Tibial nerve (tissue), 4 donors: ENCODE measurements at regions not wholly inside any gene's neighbourhood (a gene's known extent, or its start where the extent isn't known, plus 50 kb on each side); places are given as distances from the start of the nearest gene placed in this dataset.

ENCODE experiments used
- DNase-seq, 2 donors: peaks; one replicate each; pipeline ENCODE4 v3.0.0-alpha.2; 2019; ENCODE audit warnings: low spot score in 2 of 2
- H3K27ac ChIP-seq, 4 donors: fragments of 200-600 bp; sonication (generic) in 3 of 4; one replicate each; pipeline ENCODE4 v1.5.1; 2017 to 2019; ENCODE audit warnings: mild to moderate bottlenecking in 1 of 4
- H3K27me3 ChIP-seq, 2 donors: fragments of 200-600 bp; sonication (generic) in 1 of 2; one replicate each; pipeline versions ENCODE4 v1.5.1 to v1.6.0; 2017 to 2019
- H3K36me3 ChIP-seq, 3 donors: fragments of 200-600 bp; sonication (generic); one replicate each; pipeline ENCODE4 v1.5.1; 2018 to 2019
- H3K4me1 ChIP-seq, 4 donors: fragments of 200-600 bp; sonication (generic) in 3 of 4; one replicate each; pipeline ENCODE4 v1.5.1; 2017 to 2019
- H3K4me3 ChIP-seq, 4 donors: fragments of 200-600 bp; sonication (generic) in 3 of 4; one replicate each; pipeline ENCODE4 v1.5.1; 2017 to 2019; ENCODE audit warnings: mild to moderate bottlenecking in 1 of 4, moderate library complexity in 1 of 4
- H3K9me3 ChIP-seq, 4 donors: fragments of 200-600 bp; sonication (generic) in 3 of 4; one replicate each; pipeline ENCODE4 v1.5.1; 2017 to 2019
- EP300 ChIP-seq, 2 donors: sonication (generic); formaldehyde crosslinking; IDR thresholded peaks; one replicate each; pipeline ENCODE4 v1.6.1; 2017; ENCODE audit warnings: antibody characterized with exemption in 2 of 2, mild to moderate bottlenecking in 1 of 2
- POLR2A ChIP-seq, 2 donors: fragments of 450-650 bp; IDR thresholded peaks; one replicate each; pipeline ENCODE4 v1.6.1; 2017; ENCODE audit warnings: antibody characterized with exemption in 2 of 2, mild to moderate bottlenecking in 2 of 2, moderate library complexity in 2 of 2
- WGBS, 2 donors: methylation state at CpG; one replicate each; pipeline ENCODE4 v1.1.5; 2018; 5-methylcytosine and 5-hydroxymethylcytosine counted together
- TF ChIP-seq, protein P1 (sequence below), 5 experiments: fragments of 200-600 bp in 3 of 5; fragments of 450-650 bp in 2 of 5; sonication (generic) in 3 of 5; IDR thresholded peaks; one replicate each; pipeline ENCODE4 v1.5.1; 2016 to 2019; ENCODE audit warnings: antibody characterized with exemption in 5 of 5, mild to moderate bottlenecking in 3 of 5, moderate library complexity in 2 of 5

DNA sequence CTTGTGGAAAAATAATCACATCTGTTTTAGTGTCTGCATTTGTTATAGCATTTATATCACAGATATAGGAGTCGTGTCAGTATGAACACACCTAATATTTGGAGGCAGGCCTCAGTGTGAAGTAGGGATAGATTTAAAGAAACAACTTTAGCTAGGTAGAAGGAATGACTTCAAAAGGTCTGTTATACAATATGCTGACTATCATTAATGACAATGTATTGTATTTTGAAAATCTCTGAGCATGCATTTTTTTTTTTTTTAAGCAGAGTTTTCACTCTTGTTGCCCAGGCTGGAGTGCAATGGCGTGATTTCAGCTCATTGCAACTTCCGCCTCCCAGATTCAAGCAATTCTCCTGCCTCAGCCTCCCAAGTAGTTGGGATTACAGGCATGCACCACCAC is 248.3 kb downstream of the EN1 start:
- no peaks in the 10 kb centered on the region for H3K4me1 ChIP-seq
- TF ChIP-seq, protein P1, sequence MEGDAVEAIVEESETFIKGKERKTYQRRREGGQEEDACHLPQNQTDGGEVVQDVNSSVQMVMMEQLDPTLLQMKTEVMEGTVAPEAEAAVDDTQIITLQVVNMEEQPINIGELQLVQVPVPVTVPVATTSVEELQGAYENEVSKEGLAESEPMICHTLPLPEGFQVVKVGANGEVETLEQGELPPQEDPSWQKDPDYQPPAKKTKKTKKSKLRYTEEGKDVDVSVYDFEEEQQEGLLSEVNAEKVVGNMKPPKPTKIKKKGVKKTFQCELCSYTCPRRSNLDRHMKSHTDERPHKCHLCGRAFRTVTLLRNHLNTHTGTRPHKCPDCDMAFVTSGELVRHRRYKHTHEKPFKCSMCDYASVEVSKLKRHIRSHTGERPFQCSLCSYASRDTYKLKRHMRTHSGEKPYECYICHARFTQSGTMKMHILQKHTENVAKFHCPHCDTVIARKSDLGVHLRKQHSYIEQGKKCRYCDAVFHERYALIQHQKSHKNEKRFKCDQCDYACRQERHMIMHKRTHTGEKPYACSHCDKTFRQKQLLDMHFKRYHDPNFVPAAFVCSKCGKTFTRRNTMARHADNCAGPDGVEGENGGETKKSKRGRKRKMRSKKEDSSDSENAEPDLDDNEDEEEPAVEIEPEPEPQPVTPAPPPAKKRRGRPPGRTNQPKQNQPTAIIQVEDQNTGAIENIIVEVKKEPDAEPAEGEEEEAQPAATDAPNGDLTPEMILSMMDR (IDR thresholded peaks at IDR 0.05) = no peak
- TF ChIP-seq POLR2A (IDR thresholded peaks at IDR 0.05) (no peak), EP300 (IDR thresholded peaks at IDR 0.05) (no peak)
- H3K4me3 ChIP-seq = no peak overlapping the region
- peaks cover 0 to 7% (median 0%) of the 10 kb centered on the region in 4 donors for H3K9me3 ChIP-seq
- no peak overlapping the region for H3K27ac ChIP-seq
- WGBS, 2 donors = 82 to 85% methylated on average over 3 of the region's 3 CpGs
- no peak for DNase-seq
- H3K27me3 ChIP-seq = no peaks in the 10 kb centered on the region
- H3K36me3 ChIP-seq = no peaks in the 10 kb centered on the region

DNA sequence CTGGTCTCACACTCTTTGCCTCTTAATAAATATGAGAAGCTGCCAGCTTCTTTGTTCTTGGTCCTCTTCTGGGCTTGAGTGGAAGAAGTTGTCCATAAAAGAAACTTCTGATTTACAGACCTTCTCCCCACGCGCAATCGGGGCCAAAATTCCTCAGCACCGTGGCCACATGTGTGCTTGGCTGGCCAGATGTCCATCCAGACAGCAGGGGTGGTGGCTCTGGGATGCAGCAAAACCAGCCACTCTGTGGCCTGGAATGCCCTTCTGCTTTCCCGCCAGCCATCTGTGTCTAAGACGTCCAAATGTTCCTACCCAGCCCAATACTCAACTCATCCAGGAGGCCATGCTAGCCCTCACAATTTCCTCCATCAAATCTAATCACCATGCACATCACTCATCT is 250.8 kb downstream of the EN1 start:
- H3K27ac ChIP-seq = no peak overlapping the region
- no peaks in the 10 kb centered on the region for H3K36me3 ChIP-seq
- no peaks in the 10 kb centered on the region for H3K27me3 ChIP-seq
- TF ChIP-seq, protein P1 (IDR thresholded peaks at IDR 0.05) = no peak
- no peak for TF ChIP-seq EP300 (IDR thresholded peaks at IDR 0.05)
- no peak for TF ChIP-seq POLR2A (IDR thresholded peaks at IDR 0.05)
- DNase-seq = no peak
- H3K4me1 ChIP-seq = no peaks in the 10 kb centered on the region
- WGBS, 2 donors = 87 to 93% methylated on average over 6 of the region's 6 CpGs
- peaks cover 0 to 4% (median 0%) of the 10 kb centered on the region in 4 donors for H3K9me3 ChIP-seq
- H3K4me3 ChIP-seq = no peak overlapping the region

DNA sequence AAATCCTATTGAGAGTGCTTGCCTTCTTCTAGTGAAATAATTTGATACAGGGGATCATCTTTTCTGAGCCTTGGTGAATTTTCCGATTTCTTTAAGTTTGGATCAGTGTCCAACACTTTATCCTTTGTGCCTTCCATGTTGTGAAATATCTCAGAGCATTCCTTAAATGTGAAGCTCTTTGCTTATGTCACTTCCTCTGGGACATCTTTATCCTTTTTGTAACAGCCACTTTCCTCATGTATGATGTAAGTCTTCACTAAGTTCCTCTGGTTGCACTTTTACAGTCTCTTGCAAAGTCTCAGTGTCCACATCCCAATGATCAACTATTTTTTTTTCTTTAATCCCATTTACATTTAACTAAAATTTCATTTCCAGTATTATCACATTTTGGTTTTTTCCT is 254.2 kb downstream of the EN1 start:
- TF ChIP-seq POLR2A (IDR thresholded peaks at IDR 0.05) = no peak
- no peak for TF ChIP-seq EP300 (IDR thresholded peaks at IDR 0.05)
- TF ChIP-seq, protein P1 (IDR thresholded peaks at IDR 0.05) = no peak
- H3K27ac ChIP-seq = no peak overlapping the region
- no peaks in the 10 kb centered on the region for H3K4me1 ChIP-seq
- WGBS, 2 donors = 81 to 83% methylated on average over 1 of the region's 1 CpG
- no peak for DNase-seq
- H3K9me3 ChIP-seq = peaks cover 0 to 4% (median 0%) of the 10 kb centered on the region in 4 donors
- no peaks in the 10 kb centered on the region for H3K36me3 ChIP-seq
- no peak overlapping the region for H3K4me3 ChIP-seq
- no peaks in the 10 kb centered on the region for H3K27me3 ChIP-seq

DNA sequence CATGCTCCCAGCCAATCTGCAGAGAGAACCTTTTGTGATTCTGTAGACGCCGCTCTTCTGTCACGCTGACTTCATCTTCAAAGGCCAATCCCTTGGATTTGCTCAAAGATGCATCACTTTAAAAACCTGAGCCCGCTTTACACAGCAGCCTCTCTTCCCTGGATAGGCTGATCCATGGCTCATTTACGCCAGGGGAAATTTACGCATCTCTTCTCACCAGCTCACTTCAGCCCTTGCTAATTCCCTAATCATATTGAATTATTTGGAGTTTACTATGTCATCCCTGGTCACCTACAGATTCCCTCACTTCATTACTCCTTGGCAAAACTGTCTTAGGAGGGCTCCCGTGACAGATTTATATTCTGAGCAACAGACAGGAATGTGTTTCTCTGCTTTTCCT is 256.2 kb downstream of the EN1 start:
- no peaks in the 10 kb centered on the region for H3K27me3 ChIP-seq
- H3K4me3 ChIP-seq = no peak overlapping the region
- 75 to 78% methylated on average over 7 of the region's 7 CpGs for WGBS, 2 donors
- H3K36me3 ChIP-seq = no peaks in the 10 kb centered on the region
- H3K9me3 ChIP-seq = no peaks in the 10 kb centered on the region
- no peak for DNase-seq
- no peaks in the 10 kb centered on the region for H3K4me1 ChIP-seq
- TF ChIP-seq, protein P1 (IDR thresholded peaks at IDR 0.05) = no peak
- TF ChIP-seq POLR2A (IDR thresholded peaks at IDR 0.05) = no peak
- no peak for TF ChIP-seq EP300 (IDR thresholded peaks at IDR 0.05)
- H3K27ac ChIP-seq = no peak overlapping the region

DNA sequence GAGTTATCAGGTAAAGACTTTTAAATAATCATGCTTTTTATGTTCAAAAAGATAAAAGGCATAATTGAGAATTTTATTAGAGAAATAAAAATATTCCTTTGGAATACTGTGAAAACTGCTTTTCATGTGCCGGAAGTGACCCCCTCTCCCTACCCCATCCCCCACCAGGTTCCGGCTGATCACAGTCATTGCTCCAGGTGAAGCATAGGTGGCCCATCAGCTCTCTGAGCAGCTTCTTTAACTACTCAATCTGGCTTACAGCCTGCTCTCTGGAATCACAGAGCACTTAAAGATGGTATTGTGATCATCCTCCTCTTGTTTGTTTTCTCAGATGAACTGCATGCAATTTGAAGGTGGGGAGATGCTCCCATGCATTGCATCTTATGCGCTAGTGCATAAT is 257.7 kb downstream of the EN1 start:
- H3K4me3 ChIP-seq = no peak overlapping the region
- no peaks in the 10 kb centered on the region for H3K4me1 ChIP-seq
- H3K27me3 ChIP-seq = no peaks in the 10 kb centered on the region
- H3K36me3 ChIP-seq = no peaks in the 10 kb centered on the region
- no peak for DNase-seq
- no peak overlapping the region for H3K27ac ChIP-seq
- H3K9me3 ChIP-seq = no peaks in the 10 kb centered on the region
- TF ChIP-seq POLR2A (IDR thresholded peaks at IDR 0.05) (no peak), EP300 (IDR thresholded peaks at IDR 0.05) (no peak)
- TF ChIP-seq, protein P1 (IDR thresholded peaks at IDR 0.05) = no peak
- 88 to 90% methylated on average over 3 of the region's 3 CpGs for WGBS, 2 donors
